Liver (tissue), 7 donors: ENCODE measurements at regions not wholly inside any gene's neighbourhood (a gene's known extent, or its start where the extent isn't known, plus 50 kb on each side); places are given as distances from the start of the nearest gene placed in this dataset.

Source experiments
- DNase-seq: peaks from one replicate; pipeline ENCODE4 v3.0.0-alpha.2; 2017; ENCODE audit warnings: low spot score
- H3K27ac ChIP-seq, 2 donors: one replicate each; pipeline ENCODE4 v1.7.0; 2013; ENCODE audit warnings: inconsistent platforms in 2 of 2, low read length in 2 of 2, control low read depth in 1 of 2, low read depth in 1 of 2, mild to moderate bottlenecking in 1 of 2
- H3K27me3 ChIP-seq, 4 donors: one replicate each; pipeline versions ENCODE4 v1.6.1 to v1.7.0; 2013; ENCODE audit warnings: low read length in 3 of 4, inconsistent platforms in 1 of 4, mild to moderate bottlenecking in 1 of 4, moderate library complexity in 1 of 4; ENCODE audit not compliant: control insufficient read depth in 4 of 4, insufficient read depth in 4 of 4
- H3K36me3 ChIP-seq, 4 donors: one replicate each; pipeline versions ENCODE4 v1.6.1 to v1.7.0; 2013; ENCODE audit warnings: low read length in 3 of 4, mild to moderate bottlenecking in 3 of 4, low read depth in 1 of 4, moderate library complexity in 1 of 4; ENCODE audit not compliant: control insufficient read depth in 4 of 4, insufficient read depth in 3 of 4
- H3K4me1 ChIP-seq, 4 donors: one replicate each; pipeline versions ENCODE4 v1.6.1 to v1.7.0; 2013; ENCODE audit warnings: low read length in 3 of 4, mild to moderate bottlenecking in 3 of 4, moderate library complexity in 1 of 4; ENCODE audit not compliant: control insufficient read depth in 4 of 4, insufficient read depth in 4 of 4
- H3K4me3 ChIP-seq, 3 donors: one replicate each; pipeline versions ENCODE4 v1.6.1 to v1.7.0; 2013; ENCODE audit warnings: low read length in 3 of 3, control low read depth in 1 of 3, low read depth in 1 of 3, mild to moderate bottlenecking in 1 of 3
- H3K9ac ChIP-seq, 2 donors: one replicate each; pipeline ENCODE4 v1.7.0; 2013; ENCODE audit warnings: low read length in 2 of 2, mild to moderate bottlenecking in 2 of 2, moderate library complexity in 2 of 2, control low read depth in 1 of 2, low read depth in 1 of 2
- H3K9me3 ChIP-seq, 4 donors: one replicate each; pipeline versions ENCODE4 v1.6.1 to v1.7.0; 2013; ENCODE audit warnings: low read length in 3 of 4; ENCODE audit not compliant: control insufficient read depth in 4 of 4
- ATF3 ChIP-seq: IDR thresholded peaks from 2 replicates; pipeline ENCODE4 v1.6.1; 2016; ENCODE audit warnings: antibody characterized with exemption
- EGR1 ChIP-seq, 2 donors: IDR thresholded peaks; 2 replicates each; pipeline ENCODE4 v1.6.1; 2016 to 2018; ENCODE audit warnings: antibody characterized with exemption in 2 of 2, low read depth in 2 of 2
- FOXA1 ChIP-seq: IDR thresholded peaks from 2 replicates; pipeline ENCODE4 v1.6.1; 2016; ENCODE audit warnings: antibody characterized with exemption
- FOXA2 ChIP-seq: IDR thresholded peaks from 2 replicates; pipeline ENCODE4 v1.6.1; 2016; ENCODE audit warnings: antibody characterized with exemption
- GABPA ChIP-seq, 2 donors: IDR thresholded peaks in 1 of 2; conservative IDR thresholded peaks in 1 of 2; 2 replicates each; pipeline ENCODE4 v1.6.1; 2016; ENCODE audit warnings: antibody characterized with exemption in 2 of 2, mild to moderate bottlenecking in 1 of 2, moderate library complexity in 1 of 2
- HNF4A ChIP-seq, 2 donors: conservative IDR thresholded peaks; 2 replicates each; pipeline ENCODE4 v1.6.1; 2016; ENCODE audit warnings: antibody characterized with exemption in 2 of 2, mild to moderate bottlenecking in 2 of 2
- HNF4G ChIP-seq: IDR thresholded peaks from 2 replicates; pipeline ENCODE4 v1.6.1; 2016; ENCODE audit warnings: antibody characterized with exemption
- JUND ChIP-seq, 2 donors: IDR thresholded peaks; 2 replicates each; pipeline ENCODE4 v1.6.1; 2016; ENCODE audit warnings: antibody characterized with exemption in 2 of 2
- NR2F2 ChIP-seq: IDR thresholded peaks from 2 replicates; pipeline ENCODE4 v1.6.1; 2016; ENCODE audit warnings: antibody characterized with exemption
- RAD21 ChIP-seq, 2 donors: IDR thresholded peaks; 2 replicates each; pipeline ENCODE4 v1.6.1; 2016; ENCODE audit warnings: antibody characterized with exemption in 2 of 2, mild to moderate bottlenecking in 2 of 2
- REST ChIP-seq: IDR thresholded peaks from 2 replicates; pipeline ENCODE4 v1.6.1; 2016; ENCODE audit warnings: antibody characterized with exemption, mild to moderate bottlenecking
- RXRA ChIP-seq, 2 donors: IDR thresholded peaks; 2 replicates each; pipeline ENCODE4 v1.6.1; 2017 to 2018; ENCODE audit warnings: antibody characterized with exemption in 2 of 2, mild to moderate bottlenecking in 1 of 2
- SP1 ChIP-seq: IDR thresholded peaks from 2 replicates; pipeline ENCODE4 v1.6.1; 2018; ENCODE audit warnings: antibody characterized with exemption, mild to moderate bottlenecking
- TAF1 ChIP-seq: conservative IDR thresholded peaks from 2 replicates; pipeline ENCODE4 v1.6.1; 2016; ENCODE audit warnings: antibody characterized with exemption, mild to moderate bottlenecking
- YY1 ChIP-seq: IDR thresholded peaks from 2 replicates; pipeline ENCODE4 v1.6.1; 2016; ENCODE audit warnings: antibody characterized with exemption, mild to moderate bottlenecking
- WGBS: extraction: QIAGEN DNeasy Blood & Tissue Kit; methylation state at CpG from one replicate; pipeline ENCODE4 v1.1.7; 2013; 5-methylcytosine and 5-hydroxymethylcytosine counted together
- TF ChIP-seq, protein P1 (sequence below): IDR thresholded peaks from 2 replicates; pipeline ENCODE4 v1.6.1; 2016; ENCODE audit warnings: antibody characterized with exemption
- TF ChIP-seq, protein P2 (sequence below): IDR thresholded peaks from 2 replicates; pipeline ENCODE4 v1.6.1; 2016; ENCODE audit warnings: antibody characterized with exemption
- donor health status: healthy.
- donor health status: healthy.
- donor health status: healthy.
- donor health status: healthy.

- TF ChIP-seq, protein P1, sequence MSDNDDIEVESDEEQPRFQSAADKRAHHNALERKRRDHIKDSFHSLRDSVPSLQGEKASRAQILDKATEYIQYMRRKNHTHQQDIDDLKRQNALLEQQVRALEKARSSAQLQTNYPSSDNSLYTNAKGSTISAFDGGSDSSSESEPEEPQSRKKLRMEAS: no peak
These were observed 287.8 kb downstream of the FAM43A start (continued) for GRCh38 chr3:194973366-194974000.

- no peak overlapping the region for H3K9ac ChIP-seq
- H3K27ac ChIP-seq: no peak overlapping the region
- DNase-seq: no peak
- peaks cover 3 to 11% (median 9%) of the 10 kb centered on the region in 4 donors for H3K4me1 ChIP-seq
- no peaks in the 10 kb centered on the region for H3K27me3 ChIP-seq
- 94% methylated on average over 9 of the region's 9 CpGs for WGBS
- no peaks in the 10 kb centered on the region for H3K36me3 ChIP-seq
- TF ChIP-seq SP1 (no peak), RXRA (IDR thresholded peaks at IDR 0.05) (no peak), FOXA2 (no peak), RAD21 (IDR thresholded peaks at IDR 0.05) (no peak), YY1 (no peak), HNF4A (conservative IDR thresholded peaks at IDR 0.05) (no peak), GABPA (IDR thresholded peaks at IDR 0.05 in 1 of 2, conservative IDR thresholded peaks at IDR 0.05 in 1 of 2) (no peak), REST (no peak), NR2F2 (no peak), ATF3 (no peak), FOXA1 (no peak), JUND (IDR thresholded peaks at IDR 0.05) (no peak), TAF1 (no peak), EGR1 (IDR thresholded peaks at IDR 0.05; ENCODE audit: low read depth in 2 of 2) (no peak), HNF4G (no peak)
- TF ChIP-seq, protein P1: no peak
- TF ChIP-seq, protein P2, sequence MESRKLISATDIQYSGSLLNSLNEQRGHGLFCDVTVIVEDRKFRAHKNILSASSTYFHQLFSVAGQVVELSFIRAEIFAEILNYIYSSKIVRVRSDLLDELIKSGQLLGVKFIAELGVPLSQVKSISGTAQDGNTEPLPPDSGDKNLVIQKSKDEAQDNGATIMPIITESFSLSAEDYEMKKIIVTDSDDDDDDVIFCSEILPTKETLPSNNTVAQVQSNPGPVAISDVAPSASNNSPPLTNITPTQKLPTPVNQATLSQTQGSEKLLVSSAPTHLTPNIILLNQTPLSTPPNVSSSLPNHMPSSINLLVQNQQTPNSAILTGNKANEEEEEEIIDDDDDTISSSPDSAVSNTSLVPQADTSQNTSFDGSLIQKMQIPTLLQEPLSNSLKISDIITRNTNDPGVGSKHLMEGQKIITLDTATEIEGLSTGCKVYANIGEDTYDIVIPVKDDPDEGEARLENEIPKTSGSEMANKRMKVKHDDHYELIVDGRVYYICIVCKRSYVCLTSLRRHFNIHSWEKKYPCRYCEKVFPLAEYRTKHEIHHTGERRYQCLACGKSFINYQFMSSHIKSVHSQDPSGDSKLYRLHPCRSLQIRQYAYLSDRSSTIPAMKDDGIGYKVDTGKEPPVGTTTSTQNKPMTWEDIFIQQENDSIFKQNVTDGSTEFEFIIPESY: no peak
- H3K4me3 ChIP-seq: no peak overlapping the region
- peaks cover 0 to 1% (median 0%) of the 10 kb centered on the region in 4 donors for H3K9me3 ChIP-seq
These were observed 288.9 kb downstream of the FAM43A start for GRCh38 chr3:194974468-194975135.
